HG02759 (cell line): ENCODE measurements at regions not wholly inside any gene's neighbourhood (a gene's known extent, or its start where the extent isn't known, plus 50 kb on each side); places are given as distances from the start of the nearest gene placed in this dataset.
"Not testable (repeated sequence)": the region's sequence is repeated elsewhere in the genome, so short reads cannot be mapped to it uniquely, and the experiment has no call there.

Experiments
- ATAC-seq: cut with Tn5 transposase; IDR thresholded peaks from one replicate; pipeline ENCODE4 v1.9.1; 2021; ENCODE audit warnings: mild to moderate bottlenecking, moderate library complexity; ENCODE audit not compliant: unreplicated experiment

- ATAC-seq, result no peak
Measured at GRCh38 chr12:128077211-128077916, 189.6 kb upstream of the TMEM132C start.

- no peak for ATAC-seq
Measured at GRCh38 chr12:128077917-128078298, 189.1 kb upstream of the TMEM132C start.

- ATAC-seq, result no peak
Measured at GRCh38 chr12:128078301-128078971, 188.5 kb upstream of the TMEM132C start.

- no peak for ATAC-seq
Measured at GRCh38 chr12:128079446-128079845, 187.5 kb upstream of the TMEM132C start.

GRCh38 chr12:128083132-128083729, 183.7 kb upstream of the TMEM132C start:
- ATAC-seq, result no peak

GRCh38 chr12:128088926-128089325, 178.0 kb upstream of the TMEM132C start:
- no peak for ATAC-seq

- no peak for ATAC-seq
Measured at GRCh38 chr12:128089961-128090360, 177.0 kb upstream of the TMEM132C start.

GRCh38 chr12:128091101-128091720, 175.8 kb upstream of the TMEM132C start:
- ATAC-seq, result no peak

- no peak for ATAC-seq
Measured at GRCh38 chr12:128091951-128092382, 175.0 kb upstream of the TMEM132C start.

- no peak for ATAC-seq
Measured at GRCh38 chr12:128098730-128099129, 168.2 kb upstream of the TMEM132C start.

- ATAC-seq, result no peak
Measured at GRCh38 chr12:128103152-128103551, 163.8 kb upstream of the TMEM132C start.

- ATAC-seq, result no peak
Measured at GRCh38 chr12:128109236-128109635, 157.7 kb upstream of the TMEM132C start.

GRCh38 chr12:128109636-128110035, 157.3 kb upstream of the TMEM132C start:
- no peak for ATAC-seq

- no peak for ATAC-seq
Measured at GRCh38 chr12:128111333-128111732, 155.6 kb upstream of the TMEM132C start.

GRCh38 chr12:128111951-128112350, 155.0 kb upstream of the TMEM132C start:
- ATAC-seq, result no peak

- not testable (repeated sequence) for ATAC-seq
Measured at GRCh38 chr12:128113250-128113649, 153.7 kb upstream of the TMEM132C start.

- no peak for ATAC-seq
Measured at GRCh38 chr12:128114485-128114884, 152.5 kb upstream of the TMEM132C start.

GRCh38 chr12:128116537-128116936, 150.4 kb upstream of the TMEM132C start:
- no peak for ATAC-seq

- ATAC-seq, result no peak
Measured at GRCh38 chr12:128120035-128120434, 146.9 kb upstream of the TMEM132C start.

GRCh38 chr12:128121424-128121823, 145.5 kb upstream of the TMEM132C start:
- ATAC-seq, result no peak

- ATAC-seq, result no peak
Measured at GRCh38 chr12:128123096-128123495, 143.9 kb upstream of the TMEM132C start.

- ATAC-seq, result no peak
Measured at GRCh38 chr12:128131955-128132354, 135.0 kb upstream of the TMEM132C start.
